ENCODE measurements at regions not wholly inside any gene's neighbourhood (a gene's known extent, or its start where the extent isn't known, plus 50 kb on each side); places are given as distances from the start of the nearest gene placed in this dataset.

GRCh38 chr1:11338284-11338924 is 65.4 kb downstream of the UBIAD1 start:
- in situ Hi-C loops (cut with HindIII; ENCODE audit: low sequenced_read_pairs), result no loop called here

- in situ Hi-C loops (cut with HindIII; ENCODE audit: low sequenced_read_pairs), result loop anchor here (5.0 kb wide), 2 partner anchors 38 to 112 kb away; no protein-coding TSS in a partner anchor
Measured at GRCh38 chr1:11339346-11340232, 66.6 kb downstream of the UBIAD1 start.

GRCh38 chr1:11340233-11340632 is 67.2 kb downstream of the UBIAD1 start:
- in situ Hi-C loops (cut with HindIII; ENCODE audit: low sequenced_read_pairs), result loop anchor here (5.0 kb wide), 2 partner anchors 37 to 113 kb away; no protein-coding TSS in a partner anchor

GRCh38 chr1:11341901-11342552 is 69.0 kb downstream of the UBIAD1 start:
- in situ Hi-C loops (cut with HindIII; ENCODE audit: low sequenced_read_pairs), result loop anchor here (5.0 kb wide), 2 partner anchors 35 to 115 kb away; no protein-coding TSS in a partner anchor

GRCh38 chr1:11342621-11343032 is 69.6 kb downstream of the UBIAD1 start:
- in situ Hi-C loops (cut with HindIII; ENCODE audit: low sequenced_read_pairs), result loop anchor here (5.0 kb wide), 2 partner anchors 35 to 115 kb away; no protein-coding TSS in a partner anchor

GRCh38 chr1:11345971-11346715 is 73.1 kb downstream of the UBIAD1 start:
- in situ Hi-C loops (cut with HindIII; ENCODE audit: low sequenced_read_pairs), result no loop called here

- in situ Hi-C loops (cut with HindIII; ENCODE audit: low sequenced_read_pairs), result no loop called here
Measured at GRCh38 chr1:11350265-11350664, 77.3 kb downstream of the UBIAD1 start.

- in situ Hi-C loops (cut with HindIII; ENCODE audit: low sequenced_read_pairs), result no loop called here
Measured at GRCh38 chr1:11352058-11352715, 79.2 kb downstream of the UBIAD1 start.

- in situ Hi-C loops (cut with HindIII; ENCODE audit: low sequenced_read_pairs), result no loop called here
Measured at GRCh38 chr1:11352816-11353799, 80.1 kb downstream of the UBIAD1 start.

GRCh38 chr1:11354893-11355553 is 82.0 kb downstream of the UBIAD1 start:
- in situ Hi-C loops (cut with HindIII; ENCODE audit: low sequenced_read_pairs), result no loop called here

GRCh38 chr1:11355559-11356475 is 82.8 kb downstream of the UBIAD1 start:
- in situ Hi-C loops (cut with HindIII; ENCODE audit: low sequenced_read_pairs), result no loop called here

- in situ Hi-C loops (cut with HindIII; ENCODE audit: low sequenced_read_pairs), result no loop called here
Measured at GRCh38 chr1:11357276-11357675, 84.3 kb downstream of the UBIAD1 start.

- in situ Hi-C loops (cut with HindIII; ENCODE audit: low sequenced_read_pairs), result no loop called here
Measured at GRCh38 chr1:11358984-11359383, 86.0 kb downstream of the UBIAD1 start.

- in situ Hi-C loops (cut with HindIII; ENCODE audit: low sequenced_read_pairs), result no loop called here
Measured at GRCh38 chr1:11362547-11363021, 89.6 kb downstream of the UBIAD1 start.

GRCh38 chr1:11364170-11364569 is 91.2 kb downstream of the UBIAD1 start:
- in situ Hi-C loops (cut with HindIII; ENCODE audit: low sequenced_read_pairs), result no loop called here

GRCh38 chr1:11365744-11366387 is 92.9 kb downstream of the UBIAD1 start:
- in situ Hi-C loops (cut with HindIII; ENCODE audit: low sequenced_read_pairs), result no loop called here

All from endothelial cell of hepatic sinusoid (primary cell).